22Rv1 (cell line): ENCODE measurements at regions not wholly inside any gene's neighbourhood (a gene's known extent, or its start where the extent isn't known, plus 50 kb on each side); places are given as distances from the start of the nearest gene placed in this dataset.

Experiments used
- H3K27ac ChIP-seq: fragments of 450-650 bp; 2 replicates; pipeline ENCODE4 v1.5.1; 2017
- CTCF ChIP-seq: fragments of 450-650 bp; IDR thresholded peaks from 2 replicates; pipeline ENCODE4 v1.5.1; 2017; ENCODE audit warnings: mild to moderate bottlenecking
- ZFX ChIP-seq: fragments of 450-650 bp; IDR thresholded peaks from 2 replicates; pipeline ENCODE4 v1.6.1; 2017; ENCODE audit warnings: antibody characterized with exemption, borderline replicate concordance

DNA sequence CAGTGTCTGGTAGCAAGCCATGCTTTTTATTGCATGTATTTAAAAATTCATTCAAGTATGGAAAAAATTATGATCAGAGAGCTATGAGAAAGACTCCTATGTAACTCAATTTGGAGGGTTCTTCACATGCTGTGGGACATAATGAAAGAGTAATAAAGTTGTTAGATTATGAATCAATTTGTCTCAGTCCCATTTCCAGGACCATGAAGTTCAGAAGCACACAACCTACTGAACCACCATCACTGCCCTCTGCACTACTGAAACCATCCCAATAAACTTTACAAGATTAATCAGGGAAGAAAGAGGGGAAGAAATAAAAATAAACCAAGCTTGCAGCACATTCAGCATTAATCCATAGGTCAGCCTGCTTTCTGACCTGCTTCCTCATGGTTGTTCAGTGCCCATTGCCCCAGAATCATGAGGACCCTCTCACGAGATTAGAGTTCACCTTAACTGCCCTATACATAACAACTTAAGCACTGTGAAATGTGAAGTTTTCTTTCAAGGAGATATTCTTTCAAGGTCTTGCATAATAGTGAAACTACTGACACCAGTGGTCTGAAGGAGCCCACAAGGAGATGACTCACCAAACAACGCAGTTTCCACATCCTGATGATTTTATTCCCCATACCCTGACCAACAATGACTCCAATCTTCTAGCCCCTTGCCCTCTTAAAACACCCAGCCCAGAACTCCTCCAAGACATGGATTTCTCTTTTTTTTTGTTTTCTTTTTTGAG is 171.5 kb upstream of the ADCY1 start:
- no peak overlapping the region for H3K27ac ChIP-seq
- no peak for TF ChIP-seq ZFX
- no peak for TF ChIP-seq CTCF

DNA sequence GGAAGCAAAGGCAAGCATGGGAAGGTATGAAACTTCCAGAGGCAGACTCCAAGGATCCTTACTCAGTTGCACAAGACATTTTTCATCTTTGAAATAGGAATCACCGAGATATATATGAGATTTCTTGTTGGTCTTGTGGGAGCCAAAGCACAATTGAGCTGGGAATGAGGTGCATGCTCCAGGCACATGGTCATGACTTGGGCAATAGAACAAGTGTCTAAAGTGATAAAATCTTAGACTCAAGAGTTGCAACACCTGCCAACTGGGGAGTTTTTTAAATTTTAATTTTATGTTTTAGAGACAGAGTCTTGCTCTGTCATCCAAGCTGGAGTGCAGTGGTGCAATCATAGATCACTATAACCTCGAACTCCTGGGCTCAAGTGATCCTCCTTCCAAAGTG is 169.5 kb upstream of the ADCY1 start:
- no peak overlapping the region for H3K27ac ChIP-seq
- TF ChIP-seq ZFX (no peak), CTCF (no peak)

- no peak overlapping the region for H3K27ac ChIP-seq
- TF ChIP-seq CTCF (peak; percentile 48), ZFX (no peak)
These were observed 166.3 kb upstream of the ADCY1 start for GRCh38 chr7:45407730-45408408.

DNA sequence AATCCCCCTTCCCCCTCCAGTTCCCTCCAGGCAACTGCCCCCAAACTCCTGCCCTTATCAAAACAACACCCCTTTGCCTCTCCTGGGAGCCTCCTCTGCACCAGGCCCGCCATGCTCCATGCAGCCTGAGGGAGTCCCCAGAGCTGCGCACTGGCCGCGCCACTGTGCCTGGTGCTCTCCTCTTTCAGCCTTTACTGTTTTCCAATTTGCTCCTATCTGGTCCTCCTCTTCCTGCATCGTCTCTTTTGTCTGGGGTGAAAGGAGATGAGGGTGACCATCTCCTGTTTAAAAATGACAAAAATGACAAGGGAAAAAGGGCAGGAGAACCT is 165.8 kb upstream of the ADCY1 start:
- TF ChIP-seq CTCF (no peak), ZFX (no peak)
- no peak overlapping the region for H3K27ac ChIP-seq

GRCh38 chr7:45410893-45411292 is 163.3 kb upstream of the ADCY1 start:
- H3K27ac ChIP-seq, result no peak overlapping the region
- TF ChIP-seq ZFX, result no peak
- no peak for TF ChIP-seq CTCF

DNA sequence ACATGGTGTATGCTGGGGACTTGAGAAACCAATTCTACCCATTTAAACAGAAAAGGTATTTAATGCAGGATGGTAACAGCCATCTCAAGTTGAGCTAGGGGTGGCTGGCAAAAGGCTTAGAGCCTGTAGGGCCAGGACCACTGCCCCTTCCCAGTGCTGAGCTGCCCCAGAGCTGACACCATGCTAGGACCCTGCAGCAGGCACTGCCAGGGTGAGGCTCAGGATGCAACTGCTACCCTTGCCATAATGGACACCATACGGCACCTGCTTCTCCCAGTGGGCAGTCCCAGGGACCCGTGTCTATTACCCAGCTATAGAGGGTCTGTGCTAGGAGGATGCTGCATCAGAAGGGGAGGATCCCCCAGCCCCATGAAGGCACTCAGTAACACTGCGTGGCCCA is 160.7 kb upstream of the ADCY1 start:
- no peak overlapping the region for H3K27ac ChIP-seq
- no peak for TF ChIP-seq CTCF
- no peak for TF ChIP-seq ZFX

- no peak overlapping the region for H3K27ac ChIP-seq
- TF ChIP-seq ZFX, result no peak
These were observed 159.9 kb upstream of the ADCY1 start for GRCh38 chr7:45414226-45414625.

- no peak overlapping the region for H3K27ac ChIP-seq
- no peak for TF ChIP-seq ZFX
- TF ChIP-seq CTCF, result no peak
These were observed 158.9 kb upstream of the ADCY1 start for GRCh38 chr7:45415265-45415664.
